22Rv1 (cell line): ENCODE measurements at regions not wholly inside any gene's neighbourhood (a gene's known extent, or its start where the extent isn't known, plus 50 kb on each side); places are given as distances from the start of the nearest gene placed in this dataset.
"Not testable (repeated sequence)": the region's sequence is repeated elsewhere in the genome, so short reads cannot be mapped to it uniquely, and the experiment has no call there.

Source experiments
- H3K27ac ChIP-seq: fragments of 450-650 bp; 2 replicates; pipeline ENCODE4 v1.5.1; 2017
- ZFX ChIP-seq: fragments of 450-650 bp; IDR thresholded peaks from 2 replicates; pipeline ENCODE4 v1.6.1; 2017; ENCODE audit warnings: antibody characterized with exemption, borderline replicate concordance
- TF ChIP-seq, protein P1 (sequence below): fragments of 450-650 bp; IDR thresholded peaks from 2 replicates; pipeline ENCODE4 v1.5.1; 2017; ENCODE audit warnings: mild to moderate bottlenecking

DNA sequence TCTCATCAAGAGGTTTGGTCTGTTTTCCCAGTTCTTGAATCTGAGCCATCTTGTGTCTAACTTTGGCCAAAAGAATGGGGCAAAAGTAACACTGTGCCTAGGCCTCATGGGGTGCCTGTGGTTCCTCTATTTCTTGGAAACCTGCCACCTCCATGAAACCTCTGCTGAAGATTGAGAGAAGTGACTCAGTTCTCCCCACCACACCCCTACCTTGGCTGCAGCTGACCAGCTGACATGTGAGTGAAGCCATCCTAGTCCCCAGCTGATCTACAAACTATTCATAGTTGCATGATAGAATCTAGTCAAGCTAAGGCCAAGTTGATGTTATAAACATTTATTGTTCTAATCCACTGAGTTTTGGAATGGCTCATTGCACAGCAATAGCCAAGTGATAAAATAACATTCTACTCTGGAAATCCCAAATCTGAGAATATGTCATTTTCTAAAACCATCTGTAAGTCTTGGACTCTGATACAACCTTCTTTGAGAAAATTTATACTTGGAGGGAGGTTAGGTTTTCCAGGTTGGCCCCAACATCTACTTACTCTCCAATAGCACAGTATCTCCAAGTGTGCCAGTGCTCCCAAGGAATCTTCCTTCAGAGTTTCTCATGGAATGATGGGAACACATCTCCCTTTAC is 107.0 kb upstream of the SMLR1 start:
- TF ChIP-seq, protein P1, sequence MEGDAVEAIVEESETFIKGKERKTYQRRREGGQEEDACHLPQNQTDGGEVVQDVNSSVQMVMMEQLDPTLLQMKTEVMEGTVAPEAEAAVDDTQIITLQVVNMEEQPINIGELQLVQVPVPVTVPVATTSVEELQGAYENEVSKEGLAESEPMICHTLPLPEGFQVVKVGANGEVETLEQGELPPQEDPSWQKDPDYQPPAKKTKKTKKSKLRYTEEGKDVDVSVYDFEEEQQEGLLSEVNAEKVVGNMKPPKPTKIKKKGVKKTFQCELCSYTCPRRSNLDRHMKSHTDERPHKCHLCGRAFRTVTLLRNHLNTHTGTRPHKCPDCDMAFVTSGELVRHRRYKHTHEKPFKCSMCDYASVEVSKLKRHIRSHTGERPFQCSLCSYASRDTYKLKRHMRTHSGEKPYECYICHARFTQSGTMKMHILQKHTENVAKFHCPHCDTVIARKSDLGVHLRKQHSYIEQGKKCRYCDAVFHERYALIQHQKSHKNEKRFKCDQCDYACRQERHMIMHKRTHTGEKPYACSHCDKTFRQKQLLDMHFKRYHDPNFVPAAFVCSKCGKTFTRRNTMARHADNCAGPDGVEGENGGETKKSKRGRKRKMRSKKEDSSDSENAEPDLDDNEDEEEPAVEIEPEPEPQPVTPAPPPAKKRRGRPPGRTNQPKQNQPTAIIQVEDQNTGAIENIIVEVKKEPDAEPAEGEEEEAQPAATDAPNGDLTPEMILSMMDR: no peak
- no peak for TF ChIP-seq ZFX
- no peak overlapping the region for H3K27ac ChIP-seq

DNA sequence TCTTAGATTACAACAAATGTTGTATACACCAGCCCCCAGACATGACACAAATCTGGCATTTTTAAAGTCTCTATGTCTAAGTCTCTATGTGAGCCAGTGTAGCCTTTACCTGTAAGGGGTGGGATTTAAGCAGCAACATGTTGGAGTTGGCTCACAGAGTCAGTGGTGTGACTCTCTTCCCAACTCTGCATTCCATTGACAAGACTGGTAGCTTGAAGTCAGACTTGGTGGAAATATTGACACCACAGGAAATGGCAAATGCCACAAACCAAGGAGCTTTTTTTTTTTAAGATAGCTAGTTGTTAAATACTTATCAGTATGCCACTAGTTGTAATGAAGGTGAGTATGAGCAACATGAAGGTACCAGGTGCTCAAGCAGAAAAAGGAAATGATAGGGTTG is 103.1 kb upstream of the SMLR1 start:
- no peak for TF ChIP-seq ZFX
- TF ChIP-seq, protein P1: no peak
- H3K27ac ChIP-seq: no peak overlapping the region

DNA sequence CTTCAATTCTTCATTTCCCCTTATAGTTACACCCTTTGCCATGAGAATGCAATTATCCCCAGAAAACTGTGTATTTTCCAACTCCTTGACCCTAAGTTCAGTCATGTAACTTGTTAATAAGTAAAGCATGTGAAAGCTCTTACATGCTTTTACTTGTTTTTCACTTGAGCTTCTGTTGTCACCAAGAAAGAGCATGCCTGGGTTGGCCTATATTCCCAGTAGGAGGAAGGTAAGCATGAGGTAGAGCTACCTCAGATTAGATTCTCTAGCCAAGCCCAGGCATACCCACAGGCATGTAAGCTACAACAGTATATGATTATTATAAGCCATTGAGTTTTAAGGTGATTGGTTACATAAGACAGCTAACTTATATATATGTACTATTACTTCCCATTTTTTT is 101.7 kb upstream of the SMLR1 start:
- TF ChIP-seq ZFX: no peak
- H3K27ac ChIP-seq: no peak overlapping the region

DNA sequence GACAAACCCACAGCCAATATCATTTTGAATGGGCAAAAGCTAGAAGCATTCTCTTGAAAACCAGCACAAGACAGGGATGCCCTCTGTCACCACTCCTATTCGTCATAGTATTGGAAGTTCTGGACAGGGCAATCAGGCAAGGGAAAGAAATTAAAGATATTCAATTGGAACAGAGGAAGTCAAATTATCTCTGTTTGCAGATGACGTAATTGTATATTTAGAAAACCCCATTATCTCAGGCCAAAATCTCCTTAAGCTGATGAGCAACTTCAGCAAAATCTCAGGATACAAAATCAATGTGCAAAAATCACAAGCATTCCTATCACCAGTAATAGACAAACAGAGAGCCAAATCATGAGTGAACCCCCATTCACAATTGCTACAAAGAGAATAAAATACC is 99.1 kb upstream of the SMLR1 start:
- H3K27ac ChIP-seq: not testable (repeated sequence)

DNA sequence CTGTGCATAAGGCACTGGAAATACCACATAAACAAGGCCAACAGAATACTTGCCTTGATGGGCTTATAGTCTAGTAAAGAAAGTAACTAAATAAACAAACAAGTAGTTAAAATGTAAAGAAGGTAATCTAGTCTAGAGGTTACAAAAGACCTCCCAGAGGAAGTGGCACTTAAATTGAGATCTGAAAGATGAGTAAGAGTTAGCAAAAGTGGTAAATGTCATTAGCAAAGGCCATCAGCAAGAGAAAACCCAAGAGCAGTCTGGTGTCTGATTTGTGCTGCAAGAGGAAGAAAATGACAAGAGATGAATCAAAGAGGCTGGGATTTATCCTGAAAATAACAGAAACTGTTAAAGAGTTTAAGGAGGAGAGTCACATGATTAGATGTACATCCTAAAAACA is 96.6 kb upstream of the SMLR1 start:
- TF ChIP-seq, protein P1: no peak
- TF ChIP-seq ZFX: no peak
- H3K27ac ChIP-seq: no peak overlapping the region

DNA sequence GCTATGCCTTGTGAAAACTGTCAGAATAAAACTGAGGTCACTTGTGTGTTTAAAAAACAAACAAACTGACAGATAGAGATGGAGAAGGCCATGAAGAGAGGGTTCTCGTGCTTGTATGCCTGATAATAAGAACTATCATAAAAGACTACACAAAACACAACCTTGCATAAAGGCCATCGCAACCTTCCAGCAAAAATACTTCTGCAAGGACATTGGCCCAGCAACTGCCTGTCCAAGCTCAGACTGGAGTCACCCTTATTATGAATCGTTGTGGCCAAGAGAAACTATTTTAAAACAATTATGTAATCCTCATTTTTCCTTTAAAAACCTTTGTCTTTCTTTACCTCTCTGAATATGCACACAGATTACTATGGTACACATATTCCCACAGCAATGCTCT is 93.0 kb upstream of the SMLR1 start:
- no peak overlapping the region for H3K27ac ChIP-seq
- TF ChIP-seq, protein P1: no peak
- TF ChIP-seq ZFX: no peak

DNA sequence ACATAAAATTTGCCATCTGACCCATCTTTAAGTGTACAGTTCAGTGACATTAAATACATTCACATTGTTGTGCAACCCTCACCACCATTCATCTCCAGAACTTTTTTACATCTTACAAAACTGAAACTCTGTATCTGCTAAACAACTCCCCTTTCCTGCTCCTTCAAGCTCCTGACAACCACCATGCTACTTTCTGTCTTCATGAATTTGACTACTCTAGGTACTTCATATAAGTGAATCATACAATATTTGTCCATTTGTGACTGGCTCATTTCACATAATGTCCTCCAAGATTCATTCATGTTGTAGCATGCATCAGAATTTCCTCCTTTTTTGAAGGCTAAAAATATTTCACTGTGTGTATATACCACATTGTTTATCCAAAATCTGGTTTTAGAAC is 86.9 kb upstream of the SMLR1 start:
- H3K27ac ChIP-seq: no peak overlapping the region
- TF ChIP-seq ZFX: no peak
- TF ChIP-seq, protein P1: no peak

DNA sequence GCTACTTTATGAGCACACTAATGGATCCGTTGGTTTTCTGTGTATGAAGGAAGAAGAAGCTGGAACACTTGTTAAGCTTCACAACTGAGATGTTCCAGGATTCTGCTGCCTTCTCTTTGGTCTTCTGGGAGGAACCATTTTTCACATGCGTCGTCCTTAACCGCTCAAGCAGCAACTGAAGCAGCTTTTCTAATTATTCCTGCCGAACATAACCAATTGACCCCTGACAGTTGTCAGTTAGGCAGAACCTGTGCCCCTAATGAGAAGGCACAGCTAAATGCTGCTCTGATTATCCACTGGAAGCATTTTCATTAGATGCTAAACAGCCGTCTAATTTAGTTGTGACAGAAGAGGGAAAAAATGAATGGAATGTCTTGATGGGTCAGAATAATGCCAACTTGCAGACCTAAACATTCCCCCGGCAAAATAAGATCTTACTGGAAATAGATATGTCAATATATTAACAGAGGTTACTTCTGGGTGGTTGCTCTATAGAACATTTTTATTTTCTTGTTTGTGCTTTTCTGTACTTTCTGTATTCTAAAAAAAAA is 85.0 kb upstream of the SMLR1 start:
- TF ChIP-seq ZFX: no peak
- TF ChIP-seq, protein P1: no peak
- H3K27ac ChIP-seq: no peak overlapping the region
